Chondrocyte (in vitro differentiated cells): ENCODE measurements at regions not wholly inside any gene's neighbourhood (a gene's known extent, or its start where the extent isn't known, plus 50 kb on each side); places are given as distances from the start of the nearest gene placed in this dataset.

Source experiments
- DNase-seq: peaks from one replicate; pipeline ENCODE4 v3.0.0; 2021; ENCODE audit warnings: mixed read lengths, low spot score
- H3K27ac Mint-ChIP-seq: one replicate; pipeline ENCODE4 v1.8.0; 2021; ENCODE audit warnings: mild to moderate bottlenecking, moderate library complexity, mixed read lengths; ENCODE audit not compliant: unreplicated experiment
- H3K27me3 Mint-ChIP-seq: 2 replicates; pipeline ENCODE4 v1.8.0; 2021; ENCODE audit warnings: low read depth, mixed read lengths
- H3K36me3 Mint-ChIP-seq: 2 replicates; pipeline ENCODE4 v1.8.0; 2021; ENCODE audit warnings: low read depth, mixed read lengths
- H3K4me1 Mint-ChIP-seq: 2 replicates; pipeline ENCODE4 v1.8.0; 2021; ENCODE audit warnings: low read depth, mild to moderate bottlenecking, mixed read lengths
- H3K4me3 Mint-ChIP-seq: one replicate; pipeline ENCODE4 v1.8.0; 2021; ENCODE audit warnings: mild to moderate bottlenecking, moderate library complexity, mixed read lengths; ENCODE audit not compliant: unreplicated experiment
- H3K9me3 Mint-ChIP-seq: 2 replicates; pipeline ENCODE4 v1.8.0; 2021; ENCODE audit warnings: low read depth, mixed read lengths
- CTCF ChIP-seq: fragments of 200-600 bp; sonication (generic); IDR thresholded peaks from 2 replicates; pipeline ENCODE4 v1.5.0; 2021; ENCODE audit warnings: antibody characterized with exemption, mild to moderate bottlenecking, moderate library complexity

- DNase-seq = no peak
- Mint-ChIP-seq H3K36me3 (no peaks in the 10 kb centered on the region), H3K4me3 (no peak overlapping the region), H3K4me1 (peaks cover 38% of the 10 kb centered on the region), H3K9me3 (no peaks in the 10 kb centered on the region), H3K27me3 (no peaks in the 10 kb centered on the region), H3K27ac (no peak overlapping the region)
- TF ChIP-seq CTCF = no peak
Observed at GRCh38 chr4:20370274-20370673, 118.6 kb downstream of the SLIT2 start.

GRCh38 chr4:20376070-20376469 is 124.4 kb downstream of the SLIT2 start:
- H3K9me3 Mint-ChIP-seq = no peaks in the 10 kb centered on the region
- no peak for DNase-seq
- H3K36me3 Mint-ChIP-seq = no peaks in the 10 kb centered on the region
- no peak overlapping the region for H3K4me3 Mint-ChIP-seq
- H3K27ac Mint-ChIP-seq = no peak overlapping the region
- no peaks in the 10 kb centered on the region for H3K27me3 Mint-ChIP-seq
- no peak for TF ChIP-seq CTCF
- H3K4me1 Mint-ChIP-seq = no peaks in the 10 kb centered on the region

GRCh38 chr4:20378181-20378580 is 126.5 kb downstream of the SLIT2 start:
- Mint-ChIP-seq H3K4me1 (no peaks in the 10 kb centered on the region), H3K9me3 (no peaks in the 10 kb centered on the region), H3K36me3 (no peaks in the 10 kb centered on the region), H3K27ac (no peak overlapping the region), H3K27me3 (no peaks in the 10 kb centered on the region), H3K4me3 (no peak overlapping the region)
- DNase-seq = no peak
- TF ChIP-seq CTCF = no peak

- no peak overlapping the region for H3K4me3 Mint-ChIP-seq
- no peak overlapping the region for H3K27ac Mint-ChIP-seq
- no peaks in the 10 kb centered on the region for H3K36me3 Mint-ChIP-seq
- no peaks in the 10 kb centered on the region for H3K9me3 Mint-ChIP-seq
- TF ChIP-seq CTCF = no peak
- no peaks in the 10 kb centered on the region for H3K27me3 Mint-ChIP-seq
- no peaks in the 10 kb centered on the region for H3K4me1 Mint-ChIP-seq
- DNase-seq = no peak
Observed at GRCh38 chr4:20381005-20381404, 129.3 kb downstream of the SLIT2 start.

DNA sequence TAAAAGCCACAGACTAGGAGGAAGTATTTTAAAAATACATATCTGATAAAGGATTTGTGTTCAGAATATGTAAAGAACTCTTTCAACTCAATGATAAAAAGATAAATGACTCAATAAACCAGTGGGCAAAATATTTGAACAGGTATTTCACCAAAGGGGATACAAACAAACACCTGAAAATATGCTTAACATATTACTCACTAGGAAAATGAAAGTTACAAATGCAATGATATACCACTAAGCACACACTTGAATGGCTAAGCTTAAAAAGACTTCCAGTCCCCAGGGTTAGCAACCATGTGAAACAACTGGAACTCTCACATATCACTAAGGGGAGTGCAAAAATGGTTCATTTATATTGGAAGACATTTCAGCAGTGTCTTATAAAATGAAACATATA is 131.6 kb downstream of the SLIT2 start:
- no peaks in the 10 kb centered on the region for H3K9me3 Mint-ChIP-seq
- H3K4me1 Mint-ChIP-seq = no peaks in the 10 kb centered on the region
- no peaks in the 10 kb centered on the region for H3K27me3 Mint-ChIP-seq
- no peak for TF ChIP-seq CTCF
- no peaks in the 10 kb centered on the region for H3K36me3 Mint-ChIP-seq
- no peak for DNase-seq
- H3K4me3 Mint-ChIP-seq = no peak overlapping the region
- H3K27ac Mint-ChIP-seq = no peak overlapping the region
